ENCODE measurements at regions not wholly inside any gene's neighbourhood (a gene's known extent, or its start where the extent isn't known, plus 50 kb on each side); places are given as distances from the start of the nearest gene placed in this dataset.

DNA sequence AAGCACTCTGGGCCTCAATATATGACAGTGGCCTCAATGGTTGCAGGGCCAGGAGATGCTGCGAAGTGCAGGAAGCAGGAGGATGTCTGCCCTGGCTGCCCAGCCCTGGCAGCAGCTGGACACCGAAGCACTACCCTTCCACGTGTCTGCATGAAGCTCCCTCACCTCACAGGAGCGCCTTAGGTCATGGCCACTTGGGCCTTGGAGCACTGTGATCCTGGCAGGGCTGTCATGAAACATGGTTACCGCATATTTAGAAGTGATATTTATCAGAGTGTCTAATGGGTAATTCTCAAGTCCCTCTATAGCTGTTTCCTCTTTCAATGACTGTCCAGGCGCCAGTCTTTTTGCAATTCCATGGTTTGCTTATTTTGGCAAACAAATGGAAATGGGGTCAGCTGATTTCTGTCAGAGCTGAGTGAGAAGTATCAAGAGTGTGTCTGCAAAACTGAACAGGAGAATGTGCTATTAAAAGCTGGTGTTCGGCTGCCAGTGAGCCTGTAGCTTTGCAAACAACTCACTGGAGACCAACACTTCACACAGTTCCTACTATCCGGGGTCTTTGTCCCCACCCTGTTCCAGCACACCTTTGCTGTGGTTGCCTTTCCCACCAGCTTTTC, 285.9 kb downstream of the KIF4B start:
- no peak for DNase-seq

DNA sequence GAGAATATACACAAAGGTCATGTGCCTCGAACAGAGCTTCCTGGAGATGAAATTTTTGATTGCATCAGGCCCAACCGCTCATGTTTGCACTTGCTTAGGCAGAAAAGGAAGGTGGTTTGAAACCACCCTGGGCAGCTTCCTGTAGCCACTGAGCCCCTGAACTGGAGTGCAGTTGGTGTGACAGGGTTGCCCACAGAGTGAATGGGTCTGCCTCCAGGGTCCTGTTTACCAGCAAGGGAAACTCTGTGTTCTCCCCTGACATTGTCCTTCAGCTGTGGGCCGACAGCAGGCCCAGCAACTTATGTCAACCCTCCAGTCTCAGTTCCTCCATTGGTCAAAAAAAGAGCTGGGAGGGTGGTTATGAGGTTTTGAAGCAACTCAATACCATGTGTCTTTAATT, 289.6 kb downstream of the KIF4B start:
- no peak for DNase-seq

DNA sequence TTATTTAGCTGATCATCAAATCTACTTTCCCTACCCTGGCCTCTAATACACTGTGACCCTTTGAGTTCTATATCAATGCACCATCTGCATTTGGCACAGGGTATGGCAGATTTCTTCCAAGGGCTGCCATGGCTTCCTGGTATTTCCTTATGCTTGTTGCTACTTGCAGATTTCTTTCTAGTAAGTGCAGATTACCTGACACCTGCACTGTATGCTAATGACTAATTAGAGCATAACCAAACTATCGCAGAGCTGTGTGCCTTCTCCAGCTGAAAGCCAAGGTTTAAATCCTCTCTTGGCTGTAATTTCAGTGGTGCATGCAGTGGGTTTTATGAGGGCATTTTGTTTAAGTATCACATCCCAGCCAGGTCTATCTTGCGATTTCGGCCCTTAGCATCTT, 293.7 kb downstream of the KIF4B start:
- no peak for DNase-seq

DNA sequence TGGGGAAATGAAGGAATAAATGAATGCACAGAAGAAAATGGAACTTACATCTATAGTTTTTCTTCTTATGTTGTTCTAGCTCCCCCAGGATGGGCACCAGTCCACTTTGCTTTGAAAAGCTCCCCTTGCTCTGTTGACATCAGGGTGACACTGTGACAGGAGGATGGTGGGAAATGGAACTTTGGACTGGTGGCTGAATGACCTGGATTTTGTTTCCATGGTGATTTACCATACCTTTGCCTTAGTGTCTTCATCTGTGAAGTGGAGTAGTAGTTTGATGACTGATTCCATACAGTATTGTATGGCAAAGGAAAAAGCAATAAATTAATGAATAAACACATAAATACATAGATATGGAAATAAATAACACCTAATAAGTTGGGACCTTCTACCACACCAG, 294.7 kb downstream of the KIF4B start:
- DNase-seq = no peak

DNA sequence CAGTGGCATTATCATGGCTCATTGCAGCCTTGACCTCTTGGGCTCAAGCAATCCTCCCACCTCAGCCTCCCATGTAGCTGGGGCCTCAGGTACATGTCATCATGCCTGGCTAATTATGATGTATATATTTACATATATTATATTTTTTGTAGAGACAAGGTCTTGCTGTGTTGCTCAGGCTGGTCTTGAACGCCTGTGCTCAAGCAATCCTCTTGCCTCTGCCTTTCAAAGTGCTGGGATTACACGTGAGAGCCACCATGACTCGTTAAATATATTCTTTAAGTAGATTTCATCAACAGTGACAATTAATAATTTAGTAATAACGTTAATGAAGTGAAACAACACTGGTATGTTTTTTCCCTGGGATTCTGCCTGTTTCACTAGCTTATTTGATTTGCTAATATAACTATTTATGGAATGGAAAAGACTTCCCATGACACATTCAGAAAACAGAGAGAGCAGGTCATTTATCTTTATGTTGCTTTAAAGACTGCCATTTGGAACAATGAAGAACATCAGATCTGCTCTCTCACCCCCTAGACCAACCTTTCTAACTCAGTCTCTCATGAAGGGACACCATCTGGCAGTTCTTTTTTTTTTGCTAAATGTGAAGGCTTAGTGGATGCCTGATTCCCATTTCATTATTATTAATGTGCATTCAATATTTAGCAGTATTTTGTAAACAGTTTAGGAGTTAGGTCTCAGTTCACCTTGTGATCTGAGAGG, 295.6 kb downstream of the KIF4B start:
- no peak for DNase-seq

DNA sequence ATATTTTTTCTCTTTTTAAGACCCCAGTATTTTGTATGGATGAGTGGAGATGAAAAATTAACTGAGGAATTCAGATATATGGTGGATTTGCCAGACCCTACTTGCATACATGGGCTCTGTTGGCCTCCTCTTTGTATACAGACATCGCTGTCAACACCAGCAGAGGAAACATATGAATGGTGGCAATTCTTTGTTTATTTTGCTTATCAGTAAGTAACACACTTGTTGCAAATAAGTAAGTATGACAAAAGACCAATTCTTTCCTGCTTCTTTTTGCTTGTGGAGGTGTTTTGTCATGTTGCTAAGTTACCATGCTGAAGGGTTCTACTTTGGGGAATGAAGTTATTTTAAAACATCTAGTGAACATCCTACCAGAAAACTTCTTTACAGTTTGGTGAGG, 298.2 kb downstream of the KIF4B start:
- DNase-seq = no peak

DNA sequence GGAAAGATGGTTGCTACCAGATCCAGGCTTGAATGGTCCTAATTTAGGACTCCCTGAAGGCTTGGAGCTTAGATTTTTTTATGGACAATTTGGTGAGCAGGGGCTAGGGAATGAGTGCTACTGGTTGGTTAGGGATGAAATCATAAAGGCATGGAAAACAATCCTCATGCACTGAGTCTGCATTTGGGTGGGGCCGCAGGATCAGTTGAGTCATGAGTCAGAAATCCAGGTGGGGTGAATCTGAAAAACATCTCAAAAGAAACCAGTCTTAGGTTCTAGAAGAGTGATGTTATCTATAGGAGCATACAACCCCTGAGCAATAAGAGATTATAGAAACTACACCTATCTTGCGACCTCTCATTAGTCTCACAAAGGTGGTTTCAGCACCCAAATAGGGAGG, 300.0 kb downstream of the KIF4B start:
- DNase-seq = no peak

DNA sequence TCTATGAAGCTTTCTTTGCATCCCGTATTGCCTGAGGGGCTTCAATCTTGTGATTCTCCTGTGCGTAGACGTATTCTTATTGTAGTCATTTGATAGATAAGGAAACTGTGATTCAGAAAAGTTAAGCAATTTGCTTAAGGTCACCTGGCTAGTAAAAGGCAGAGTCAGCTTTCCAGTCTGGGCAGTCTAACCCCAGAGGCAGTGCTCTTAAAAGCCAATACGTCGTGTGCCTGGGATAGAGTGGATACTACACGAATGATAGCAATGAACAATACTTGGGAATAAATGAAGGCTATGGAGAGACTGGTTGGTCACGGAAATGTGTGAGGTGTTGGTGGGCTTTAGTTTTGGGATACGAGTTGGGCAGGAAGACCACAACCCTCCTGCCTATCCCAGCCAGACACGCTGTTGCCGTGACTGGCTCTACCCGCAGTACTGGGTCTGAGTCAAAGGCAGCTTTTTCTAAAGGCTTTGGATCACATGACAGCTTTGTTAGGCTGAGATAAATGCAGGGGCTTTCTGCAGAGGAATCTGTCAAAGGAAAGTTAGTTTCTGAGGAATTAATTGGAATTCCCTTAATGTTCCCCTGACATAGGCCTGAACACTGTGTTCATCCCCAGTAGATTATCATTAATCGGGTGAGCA, 302.6 kb downstream of the KIF4B start:
- no peak for DNase-seq

DNA sequence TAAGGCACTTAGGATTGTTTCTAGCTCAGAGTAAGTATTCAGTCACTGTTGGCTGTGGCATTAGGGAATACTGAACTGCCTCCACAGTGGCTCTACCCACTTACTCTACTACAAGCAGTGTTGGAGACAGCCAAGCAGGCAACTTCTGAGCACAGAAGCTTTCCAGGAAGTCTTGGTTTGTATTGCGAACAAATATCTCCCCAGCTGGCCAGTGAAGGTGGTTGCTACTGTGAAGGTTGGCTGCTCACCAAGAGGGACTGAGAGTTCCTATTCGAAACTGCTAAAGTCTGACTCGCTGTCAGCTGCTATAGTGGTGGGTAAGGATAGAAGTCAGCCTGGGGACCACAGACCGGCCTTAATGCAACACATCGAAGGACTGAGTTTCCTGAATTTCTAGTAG, 319.1 kb downstream of the KIF4B start:
- no peak for DNase-seq

DNA sequence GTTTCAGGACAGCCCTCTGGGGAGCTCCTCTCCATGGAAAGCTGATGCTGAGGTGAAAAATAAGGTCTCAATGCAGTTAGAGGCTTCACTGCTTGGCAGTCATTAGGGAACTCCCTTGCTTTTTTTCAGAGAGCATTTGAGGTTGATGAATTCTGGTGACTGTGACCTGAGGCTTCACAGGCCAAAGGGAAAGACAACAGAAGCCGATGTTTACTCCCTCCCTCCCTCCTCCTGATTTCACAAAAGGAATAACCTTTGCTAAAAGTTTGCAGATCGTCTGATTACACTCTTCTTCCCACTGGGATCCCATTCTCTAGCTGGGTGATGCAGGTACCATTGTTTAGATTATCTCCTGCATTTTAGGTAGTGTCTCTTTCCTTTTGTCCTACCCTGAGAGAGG, 329.4 kb downstream of the KIF4B start:
- DNase-seq = no peak

DNA sequence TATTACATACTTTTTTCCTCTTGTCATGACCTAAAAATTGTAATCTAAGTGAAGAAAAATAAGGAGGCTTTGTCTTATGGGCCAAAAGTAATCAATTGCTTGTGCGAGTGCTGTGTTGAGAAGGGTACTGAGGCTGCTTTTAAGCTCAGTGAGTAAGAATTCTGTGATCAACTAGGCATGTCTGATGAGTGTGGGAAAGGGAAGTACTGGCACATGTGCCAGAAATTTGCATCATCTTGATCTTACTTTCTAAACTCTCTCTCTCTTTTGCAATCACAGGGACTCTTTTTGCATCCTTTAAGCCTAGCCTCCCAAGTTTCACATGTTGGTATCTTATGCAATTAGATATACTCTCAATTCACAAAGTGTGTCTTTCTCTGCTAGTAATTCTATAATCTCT, 329.9 kb downstream of the KIF4B start:
- no peak for DNase-seq

DNA sequence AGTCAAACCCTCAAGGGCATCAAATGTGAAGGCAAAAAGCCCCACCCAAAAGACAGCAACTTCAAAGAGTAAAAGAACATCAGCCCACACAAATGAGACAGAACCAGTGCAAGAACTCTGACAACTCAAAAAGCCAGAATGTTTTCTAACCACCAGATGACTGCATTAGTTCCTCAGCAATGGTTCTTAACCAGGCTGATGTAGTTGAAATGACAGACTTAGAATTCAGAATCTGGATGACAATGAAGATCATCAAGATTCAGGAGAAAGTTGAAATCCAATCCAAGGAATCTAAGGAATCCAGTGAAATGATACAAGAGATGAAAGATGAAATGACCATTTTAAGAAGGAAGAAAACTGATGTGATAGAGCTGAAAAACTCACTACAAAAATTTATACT, 339.7 kb downstream of the KIF4B start:
- no peak for DNase-seq

DNA sequence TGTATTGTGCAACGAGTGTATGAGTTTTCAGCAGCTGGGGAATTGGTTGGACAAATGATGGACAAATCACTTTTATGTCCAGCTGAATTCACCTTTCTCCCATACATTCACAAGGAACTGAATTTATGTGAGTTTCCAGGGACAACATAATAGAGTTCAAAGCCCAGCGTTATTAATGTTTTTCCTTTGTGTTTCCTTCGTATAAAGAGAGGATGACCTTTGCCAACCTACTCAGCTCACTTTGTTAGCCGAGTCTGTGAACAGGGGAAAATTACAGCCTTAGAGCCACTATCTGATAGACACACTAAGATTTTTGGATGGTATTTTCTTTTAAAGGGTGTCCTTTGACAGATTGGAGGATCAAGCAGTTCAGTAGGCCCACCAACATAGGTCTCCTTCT, 352.5 kb downstream of the KIF4B start:
- DNase-seq = no peak

DNA sequence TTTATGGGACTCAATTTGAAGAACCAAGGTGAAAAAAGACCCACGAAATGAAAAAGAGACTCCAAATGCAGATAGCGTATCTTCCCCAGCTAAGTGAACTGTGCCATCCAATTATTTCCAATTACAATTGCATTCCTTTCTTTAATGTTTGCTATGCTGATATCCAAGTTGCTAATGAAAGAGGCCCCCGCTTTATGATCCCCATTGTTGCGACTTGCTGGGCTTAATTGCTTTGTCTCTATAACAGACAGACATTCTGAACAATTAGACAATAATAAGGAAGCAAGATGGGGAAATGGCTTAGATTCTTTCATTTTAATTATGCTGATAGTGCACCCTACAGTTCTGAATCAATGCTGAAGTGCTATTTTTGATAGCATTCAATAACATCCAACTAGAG, 354.3 kb downstream of the KIF4B start:
- DNase-seq = no peak

DNA sequence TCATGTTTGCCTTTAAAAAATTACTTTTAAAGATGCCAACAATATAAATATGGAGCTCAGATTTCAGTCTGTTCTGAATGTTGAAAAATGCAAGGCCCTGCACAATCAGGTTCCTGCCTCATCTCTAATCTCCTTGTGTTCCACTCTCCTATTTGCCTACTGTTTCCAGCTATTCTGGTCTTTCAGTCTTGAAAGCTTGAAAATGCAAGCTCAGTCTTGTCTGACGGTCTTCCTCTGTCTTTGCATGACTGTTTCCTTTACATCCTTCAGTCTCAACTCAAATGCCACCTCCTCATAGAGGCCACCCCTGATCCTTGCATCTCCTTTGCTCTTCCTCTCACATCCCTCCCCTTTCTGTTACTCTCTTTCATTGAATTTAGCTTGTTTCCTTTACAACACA, 354.9 kb downstream of the KIF4B start:
- no peak for DNase-seq

DNA sequence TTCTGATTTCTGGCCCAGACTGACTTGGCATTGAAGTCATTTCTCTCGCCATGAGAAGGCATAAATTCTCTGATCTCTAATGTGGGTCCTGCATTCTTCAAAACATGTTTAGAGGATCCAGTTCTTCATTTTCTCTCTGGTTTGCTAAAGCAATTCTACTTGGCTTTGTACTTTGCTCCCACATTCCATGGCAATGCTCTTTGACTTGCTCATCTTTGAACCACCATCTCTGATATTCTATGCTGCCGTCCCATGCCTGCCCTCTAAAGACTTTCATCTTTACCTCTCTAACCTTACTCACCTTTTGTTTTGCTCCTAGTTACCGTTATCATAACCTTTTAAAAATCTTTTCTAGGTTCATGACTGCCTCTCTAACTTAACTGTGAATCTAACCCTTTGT, 366.9 kb downstream of the KIF4B start:
- no peak for DNase-seq

DNA sequence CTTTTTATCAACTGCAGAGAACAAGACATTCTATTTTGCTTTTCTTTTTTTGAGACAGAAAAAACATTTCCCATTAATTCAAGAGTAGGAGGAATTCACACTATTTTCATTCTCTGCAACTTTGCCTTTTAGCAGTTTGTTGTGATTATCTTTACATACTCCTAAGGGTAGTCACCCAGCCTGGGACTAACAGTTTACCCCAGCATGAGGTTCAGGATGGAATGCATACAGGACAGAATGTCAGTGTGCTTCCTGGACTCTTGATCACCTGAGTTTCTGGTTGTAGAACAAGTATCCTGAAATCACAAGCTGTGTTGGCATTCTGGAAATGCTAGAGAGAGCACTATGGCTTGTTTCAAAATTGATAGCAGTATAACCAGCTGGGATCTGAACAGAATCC, 368.1 kb downstream of the KIF4B start:
- no peak for DNase-seq

DNA sequence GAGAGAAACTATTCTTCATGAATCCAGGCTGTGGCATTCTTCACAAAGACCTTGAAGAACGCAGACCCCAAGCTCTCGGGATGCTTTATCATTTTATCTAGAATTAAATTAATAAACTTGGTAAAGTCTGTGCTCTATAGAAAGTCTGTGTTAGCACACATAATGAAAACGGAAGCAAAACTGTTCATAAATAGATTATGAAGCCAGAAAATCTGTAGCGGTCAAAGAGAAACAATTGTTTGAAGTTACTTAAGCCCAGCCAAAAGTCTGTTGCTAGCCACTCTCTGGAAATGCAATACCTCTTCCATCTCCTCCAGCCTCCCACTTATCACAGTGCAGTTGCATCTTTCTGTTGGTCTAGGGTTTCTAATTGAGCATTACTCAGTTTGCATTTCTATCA, 375.9 kb downstream of the KIF4B start:
- no peak for DNase-seq

DNA sequence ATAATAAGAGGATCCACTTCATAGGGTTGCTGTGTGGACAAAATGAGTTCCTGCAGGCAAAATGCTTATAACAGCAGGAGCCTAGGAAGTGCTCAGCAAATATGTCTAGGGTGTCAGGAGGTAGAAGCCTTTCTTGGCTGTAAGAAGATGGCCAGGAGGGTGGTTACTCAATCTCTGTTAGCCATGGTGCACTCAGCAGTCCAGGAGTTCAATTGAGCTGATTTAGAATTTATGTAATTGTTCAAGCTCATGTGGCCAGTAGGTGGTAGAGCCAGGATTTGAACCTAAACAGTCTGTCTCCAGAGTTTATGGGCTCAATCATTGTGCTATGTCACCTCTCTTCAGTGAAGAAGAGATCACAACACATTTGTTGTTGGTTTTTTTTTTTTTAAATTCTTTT, 381.2 kb downstream of the KIF4B start:
- DNase-seq = no peak

DNA sequence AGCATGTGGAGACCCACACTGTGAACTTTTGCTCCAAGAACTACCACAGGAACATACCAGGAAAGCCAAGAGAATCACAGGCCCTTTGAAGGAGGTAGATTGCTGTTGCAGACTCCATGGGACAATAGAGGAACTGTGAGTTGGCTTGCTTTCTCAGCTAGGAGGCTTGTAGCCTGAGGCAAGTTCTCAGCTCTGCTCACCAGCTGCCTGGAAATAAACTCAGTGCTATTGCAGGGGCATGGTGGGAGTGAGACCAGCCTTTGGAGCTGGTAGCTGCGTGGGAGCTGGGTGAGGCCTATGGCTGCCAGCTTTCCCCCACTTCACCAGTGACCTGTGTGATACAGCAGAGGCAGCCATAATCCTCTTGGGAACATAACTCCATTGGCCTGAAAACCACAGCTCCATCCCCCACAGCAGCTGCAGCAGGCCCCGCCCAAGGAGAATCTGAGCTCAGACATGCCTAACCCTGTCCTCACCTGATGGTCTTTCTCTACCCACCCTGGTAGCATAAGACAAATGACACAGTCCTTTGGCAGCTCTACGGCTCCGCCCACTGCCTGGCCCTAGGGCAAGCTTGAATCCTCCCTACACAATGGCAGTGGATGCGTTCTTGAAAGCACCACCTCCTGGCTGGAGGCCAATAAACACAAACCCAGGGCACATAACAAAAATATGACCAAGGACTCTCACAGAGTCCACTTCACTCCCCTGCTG, 389.5 kb downstream of the KIF4B start:
- DNase-seq = peak; percentile 17

DNA sequence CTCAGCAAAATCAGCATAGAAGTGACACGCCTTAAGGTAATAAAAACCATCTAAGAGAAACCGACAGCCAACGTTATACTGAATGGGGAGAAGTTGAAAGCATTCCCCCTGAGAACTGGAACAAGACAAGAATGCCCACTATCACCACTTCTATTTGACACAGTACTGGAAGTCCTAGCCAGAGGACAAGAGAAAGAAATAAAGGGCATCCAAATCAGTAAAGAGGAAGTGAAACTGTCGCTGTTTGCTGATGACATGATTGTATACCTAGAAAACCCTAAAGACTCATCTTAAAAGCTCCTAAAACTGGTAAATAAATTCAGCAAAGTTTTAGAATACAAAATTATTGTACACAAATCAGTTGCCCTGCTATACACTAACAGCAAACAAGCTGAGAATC, 393.3 kb downstream of the KIF4B start:
- no peak for DNase-seq

DNA sequence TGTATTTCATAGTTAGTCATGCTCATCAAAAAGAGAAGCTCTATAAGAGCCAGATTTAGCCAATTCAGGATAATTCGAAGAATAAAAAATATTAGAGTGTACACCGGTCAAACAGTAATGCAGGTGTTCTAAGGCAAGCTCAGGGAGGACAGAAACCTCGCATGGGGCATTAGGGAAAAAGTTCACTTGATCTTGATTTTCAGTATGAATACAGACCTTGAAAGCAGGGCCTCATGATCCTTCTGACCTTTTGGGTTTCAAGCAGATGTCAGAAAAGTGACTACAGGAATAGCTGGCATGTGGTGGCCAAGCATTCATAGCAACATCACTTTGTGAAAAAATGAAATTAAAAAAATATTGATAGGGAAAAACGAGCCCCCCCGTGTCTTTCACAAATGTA, 394.9 kb downstream of the KIF4B start:
- no peak for DNase-seq

DNA sequence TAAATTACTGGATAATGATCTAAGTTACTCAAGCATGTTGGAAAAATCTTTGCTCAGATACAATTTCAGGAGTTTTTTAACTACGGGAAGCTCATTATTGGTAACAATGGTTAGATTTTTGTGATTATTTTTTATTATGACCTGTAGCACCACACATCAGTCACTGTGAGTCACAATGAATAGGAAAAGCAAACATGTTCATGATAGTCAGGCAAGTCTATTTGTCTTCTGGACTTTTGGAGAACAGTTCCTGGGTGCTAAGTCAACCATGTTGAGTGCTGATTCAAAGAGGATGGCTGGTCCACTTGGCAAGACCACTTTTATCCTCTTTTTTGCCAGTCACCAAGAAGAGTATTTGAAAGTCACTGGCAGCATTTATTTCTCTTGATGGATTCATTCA, 403.2 kb downstream of the KIF4B start:
- DNase-seq = no peak

DNA sequence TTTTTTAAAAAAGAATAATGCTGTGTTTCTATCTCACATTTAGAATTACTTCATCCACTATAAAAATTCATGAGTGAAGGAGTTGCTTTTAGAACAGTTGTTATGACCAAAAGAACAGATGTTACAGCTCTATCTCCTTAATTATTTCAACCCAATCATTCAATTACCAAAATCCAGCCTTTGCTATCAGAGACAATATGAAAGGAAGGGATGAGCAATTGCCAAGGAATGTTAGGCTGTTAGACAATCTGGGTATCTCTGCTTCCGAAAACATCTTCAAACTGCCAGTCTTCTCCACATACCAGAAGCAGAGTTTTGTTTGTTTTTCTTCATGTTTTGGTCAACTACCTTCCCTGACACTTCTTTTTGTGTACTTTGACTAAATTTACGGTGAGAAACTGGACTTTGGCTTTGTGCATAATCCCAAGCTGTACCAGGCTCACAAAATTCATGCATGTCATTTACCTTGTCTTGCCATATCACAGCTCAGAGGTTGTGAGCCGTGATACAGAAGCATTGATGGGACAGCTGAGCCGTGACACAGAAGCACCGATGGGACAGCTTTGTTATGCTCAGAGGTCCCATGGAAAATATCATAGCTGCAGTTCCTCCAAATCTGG, 405.5 kb downstream of the KIF4B start:
- no peak for DNase-seq

Data from NCI-H1105 treated with DMSO at 0.1 percent for 48 hours (cell line).